Lower leg skin (tissue), 3 donors: ENCODE measurements at regions not wholly inside any gene's neighbourhood (a gene's known extent, or its start where the extent isn't known, plus 50 kb on each side); places are given as distances from the start of the nearest gene placed in this dataset.

Source experiments
- CTCF ChIP-seq, 3 donors: fragments of 450-650 bp; IDR thresholded peaks; one replicate each; pipeline ENCODE4 v1.5.1; 2016; ENCODE audit warnings: antibody characterized with exemption in 3 of 3, mild to moderate bottlenecking in 3 of 3, moderate library complexity in 2 of 3
- POLR2A ChIP-seq, 2 donors: fragments of 450-650 bp; IDR thresholded peaks; one replicate each; pipeline ENCODE4 v1.6.1; 2016 to 2017; ENCODE audit warnings: antibody characterized with exemption in 2 of 2, mild to moderate bottlenecking in 1 of 2, moderate library complexity in 1 of 2

DNA sequence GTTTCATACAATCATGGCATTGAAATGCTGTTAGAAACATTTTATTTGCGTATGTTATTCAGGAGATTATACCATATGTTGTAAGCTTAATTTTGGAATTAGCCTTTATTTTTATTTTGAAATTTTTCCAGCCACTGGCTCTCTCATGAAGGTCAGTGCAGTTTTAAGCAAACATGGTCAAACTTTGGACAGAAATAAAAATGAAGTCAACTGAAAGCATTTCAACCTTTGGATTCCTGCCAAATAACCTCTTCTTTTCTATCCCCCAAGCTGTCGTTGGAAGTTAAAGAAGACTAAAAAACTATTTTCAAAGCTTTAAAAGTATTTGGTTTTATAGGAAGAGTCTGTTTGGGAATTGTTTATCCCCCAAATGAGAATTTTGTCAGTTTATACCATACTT lies 846.6 kb downstream of the MCTP2 start:
- TF ChIP-seq CTCF (IDR thresholded peaks at IDR 0.05) (no peak), POLR2A (IDR thresholded peaks at IDR 0.05) (no peak)
